ENCODE measurements at regions not wholly inside any gene's neighbourhood (a gene's known extent, or its start where the extent isn't known, plus 50 kb on each side); places are given as distances from the start of the nearest gene placed in this dataset.

DNA sequence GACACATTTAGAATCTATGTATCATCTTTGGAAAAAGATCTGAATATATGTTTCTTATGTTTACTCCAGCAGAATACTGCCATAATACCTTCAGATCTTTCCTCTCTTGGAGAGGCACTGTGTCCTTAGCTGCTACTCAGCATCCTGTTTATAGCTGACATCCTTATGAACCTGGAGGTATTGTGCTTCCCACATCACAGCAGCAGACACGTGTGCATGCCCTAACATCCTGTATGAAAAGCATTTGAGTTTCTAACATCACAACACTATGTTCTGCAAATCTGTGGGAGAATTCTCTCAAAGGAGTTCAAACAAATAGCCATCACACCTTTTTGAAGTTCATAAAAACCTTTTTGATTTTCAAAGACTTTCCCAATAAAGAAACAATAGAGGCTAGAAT is 216.0 kb downstream of the GJA1 start:
- TF ChIP-seq EP300 (IDR thresholded peaks at IDR 0.05; ENCODE audit: low read depth) (no peak), POLR2A (IDR thresholded peaks at IDR 0.05) (no peak)

All from transverse colon (tissue), 1 donor.